Endothelial cell of umbilical vein (primary cell): ENCODE measurements at regions not wholly inside any gene's neighbourhood (a gene's known extent, or its start where the extent isn't known, plus 50 kb on each side); places are given as distances from the start of the nearest gene placed in this dataset.

Experiments used
- BruUV-seq: library from RNA; stranded (reverse); fragments of 400-500 nt; replicated peaks from 2 replicates; lab custom pipeline; 2021; lab: Mats Ljungman, UMichigan
- CTCF ChIA-PET: fragments of 300-600, 350-600 bp; sonication (Branson Sonifier 250); formaldehyde crosslinking; loops from one replicate; lab custom pipeline; 2021; ENCODE audit warnings: antibody characterized with exemption, inconsistent platforms; lab: Charles Lee
- POLR2A ChIA-PET: fragments of 300-600, 350-600 bp; sonication (Branson Sonifier 250); formaldehyde crosslinking; loops from one replicate; lab custom pipeline; 2021; ENCODE audit warnings: antibody characterized with exemption, inconsistent platforms; lab: Charles Lee
- DNase-seq: peaks from one replicate; pipeline ENCODE4 v3.0.0-alpha.2; 2011; ENCODE audit warnings: low read depth, low spot score
- FAIRE-seq: peaks from 2 replicates; lab custom pipeline; 2011; peaks lifted over from hg19 to GRCh38; lab: Jason Lieb, UNC
- H2AFZ ChIP-seq: 2 replicates; pipeline ENCODE4 v1.6.0; 2012; ENCODE audit warnings: low read depth, low read length, control low read depth, inconsistent platforms
- H3K27ac ChIP-seq: 2 replicates; pipeline ENCODE4 v1.5.1; 2011; ENCODE audit warnings: low read depth, mild to moderate bottlenecking, control low read depth, low read length, moderate library complexity; ENCODE audit not compliant: insufficient read depth
- H3K27me3 ChIP-seq, 2 experiments: 2 replicates each; pipeline versions ENCODE4 v1.6.0 to v1.6.1; 2011; ENCODE audit warnings: low read length in 2 of 2, mixed read lengths in 1 of 2; ENCODE audit not compliant: control insufficient read depth in 2 of 2, insufficient read depth in 2 of 2
- H3K36me3 ChIP-seq, 2 experiments: 2 replicates in 1 of 2; 3 replicates in 1 of 2; pipeline ENCODE4 v1.5.1; 2011; ENCODE audit warnings: low read length in 2 of 2, mild to moderate bottlenecking in 1 of 2, moderate library complexity in 1 of 2; ENCODE audit not compliant: control insufficient read depth in 2 of 2, insufficient read depth in 2 of 2; ENCODE audit errors: extremely low read depth in 1 of 2
- H3K4me1 ChIP-seq: 3 replicates; pipeline ENCODE4 v1.5.1; 2011; ENCODE audit warnings: mild to moderate bottlenecking, low read length; ENCODE audit not compliant: control insufficient read depth, insufficient read depth; ENCODE audit errors: extremely low read depth
- H3K4me2 ChIP-seq: 2 replicates; pipeline ENCODE4 v1.6.1; 2011; ENCODE audit warnings: low read length, control low read depth, mixed read lengths; ENCODE audit not compliant: insufficient read depth
- H3K4me3 ChIP-seq, 3 experiments: fragments of 200-600 bp in 1 of 3; sonication (generic), shearing (Covaris generic) in 1 of 3; replicated peaks in 1 of 3; 2 replicates each; pipeline ENCODE4 v1.5.1; 2011 to 2016; ENCODE audit warnings: control low read depth in 3 of 3, low read length in 3 of 3, mild to moderate bottlenecking in 2 of 3, inconsistent platforms in 1 of 3, low read depth in 1 of 3, moderate library complexity in 1 of 3; ENCODE audit not compliant: insufficient read depth in 1 of 3
- H3K79me2 ChIP-seq: 2 replicates; pipeline ENCODE4 v1.6.0; 2012; ENCODE audit warnings: low read length, inconsistent platforms; ENCODE audit not compliant: control insufficient read depth, insufficient read depth
- H3K9ac ChIP-seq: replicated peaks from 2 replicates; pipeline ENCODE3; 2011; ENCODE audit warnings: low read length, control low read depth; ENCODE audit not compliant: insufficient read depth; ENCODE audit errors: extremely low read depth
- H3K9me1 ChIP-seq: replicated peaks from 3 replicates; pipeline ENCODE4 v1.6.0; 2011; ENCODE audit warnings: mild to moderate bottlenecking, low read length; ENCODE audit not compliant: control insufficient read depth, insufficient read depth; ENCODE audit errors: extremely low read depth
- H3K9me3 ChIP-seq: replicated peaks from 2 replicates; pipeline ENCODE4 v1.5.1; 2012; ENCODE audit warnings: low read length, inconsistent platforms; ENCODE audit not compliant: control insufficient read depth, insufficient read depth
- H4K20me1 ChIP-seq: replicated peaks from 2 replicates; pipeline ENCODE3; 2011; ENCODE audit warnings: mild to moderate bottlenecking, low read length; ENCODE audit not compliant: control insufficient read depth, insufficient read depth; ENCODE audit errors: extremely low read depth
- JUN ChIP-seq: IDR thresholded peaks from 2 replicates; pipeline ENCODE4 v1.6.1; 2011; ENCODE audit warnings: borderline replicate concordance, low read depth; ENCODE audit not compliant: insufficient read length, insufficient read depth
- dilution Hi-C: fragments of 300-500 bp; cut with MboI; formaldehyde crosslinking; loops from one replicate; pipeline ENCODE4 v1.15.0; 2019; ENCODE audit warnings: low sequenced_read_pairs; ENCODE audit not compliant: extremely low pct_ligation_motif_present
- intact Hi-C: fragments of 100-400 bp; cut with micrococcal nuclease; formaldehyde crosslinking; loops from one replicate; pipeline ENCODE4 v1.10.0; 2022
- TF ChIP-seq, protein P1 (sequence below), 2 donors: IDR thresholded peaks; 1 replicate in 1 of 2; 2 replicates in 1 of 2; pipeline ENCODE4 v1.5.1; 2011; ENCODE audit warnings: low read length in 2 of 2, mild to moderate bottlenecking in 2 of 2, moderate library complexity in 2 of 2, control low read depth in 1 of 2, inconsistent platforms in 1 of 2, low read depth in 1 of 2; ENCODE audit not compliant: insufficient read depth in 1 of 2; ENCODE audit errors: extremely low read depth in 1 of 2

DNA sequence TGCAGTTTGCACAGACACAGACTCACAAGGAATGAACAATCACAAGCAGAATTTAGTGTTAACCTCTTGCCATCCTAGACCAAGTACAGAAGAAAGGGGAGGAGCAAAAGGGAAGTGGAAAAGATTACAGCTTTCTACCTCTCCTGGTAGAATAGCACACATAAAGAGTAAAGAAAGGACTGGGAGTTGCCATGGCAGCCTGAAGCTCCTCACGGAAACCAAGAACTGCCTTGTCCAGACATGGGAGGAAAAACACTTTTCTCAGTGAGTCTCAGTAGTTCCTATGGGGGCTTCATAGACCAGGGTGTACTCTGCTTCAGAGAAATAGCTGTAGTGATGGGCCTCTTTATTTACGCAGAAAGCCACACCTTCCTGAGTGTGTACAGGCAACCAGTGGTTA is 114.7 kb upstream of the GAP43 start:
- Histone ChIP-seq H3K36me3 (no peaks in the 10 kb centered on the region), H3K4me2 (no peak overlapping the region), H3K9me1 (no peaks in the 10 kb centered on the region), H2AFZ (no peak overlapping the region), H3K27ac (no peak overlapping the region), H3K9ac (no peak overlapping the region), H3K4me1 (peaks cover 12% of the 10 kb centered on the region), H3K9me3 (no peaks in the 10 kb centered on the region), H3K79me2 (no peaks in the 10 kb centered on the region), H4K20me1 (no peaks in the 10 kb centered on the region), H3K27me3 (peaks cover 10 to 12% of the 10 kb centered on the region in 2 experiments), H3K4me3 (no peak overlapping the region)
- CTCF ChIA-PET = no interaction called here
- TF ChIP-seq, protein P1, sequence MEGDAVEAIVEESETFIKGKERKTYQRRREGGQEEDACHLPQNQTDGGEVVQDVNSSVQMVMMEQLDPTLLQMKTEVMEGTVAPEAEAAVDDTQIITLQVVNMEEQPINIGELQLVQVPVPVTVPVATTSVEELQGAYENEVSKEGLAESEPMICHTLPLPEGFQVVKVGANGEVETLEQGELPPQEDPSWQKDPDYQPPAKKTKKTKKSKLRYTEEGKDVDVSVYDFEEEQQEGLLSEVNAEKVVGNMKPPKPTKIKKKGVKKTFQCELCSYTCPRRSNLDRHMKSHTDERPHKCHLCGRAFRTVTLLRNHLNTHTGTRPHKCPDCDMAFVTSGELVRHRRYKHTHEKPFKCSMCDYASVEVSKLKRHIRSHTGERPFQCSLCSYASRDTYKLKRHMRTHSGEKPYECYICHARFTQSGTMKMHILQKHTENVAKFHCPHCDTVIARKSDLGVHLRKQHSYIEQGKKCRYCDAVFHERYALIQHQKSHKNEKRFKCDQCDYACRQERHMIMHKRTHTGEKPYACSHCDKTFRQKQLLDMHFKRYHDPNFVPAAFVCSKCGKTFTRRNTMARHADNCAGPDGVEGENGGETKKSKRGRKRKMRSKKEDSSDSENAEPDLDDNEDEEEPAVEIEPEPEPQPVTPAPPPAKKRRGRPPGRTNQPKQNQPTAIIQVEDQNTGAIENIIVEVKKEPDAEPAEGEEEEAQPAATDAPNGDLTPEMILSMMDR (IDR thresholded peaks at IDR 0.05; ENCODE audit: extremely low read depth in 1 of 2, insufficient read depth in 1 of 2, low read depth in 1 of 2, low read length in 2 of 2) = no peak
- BruUV-seq = no TSS peak
- intact Hi-C loops = no loop called here
- dilution Hi-C loops = no loop called here
- POLR2A ChIA-PET = no interaction called here
- FAIRE-seq (no peak), DNase-seq (no peak)

- Histone ChIP-seq H3K4me1 (peaks cover 12% of the 10 kb centered on the region), H3K36me3 (no peaks in the 10 kb centered on the region), H4K20me1 (no peaks in the 10 kb centered on the region), H3K4me3 (peak overlapping the region; percentile 41 to 83 (median 66)), H3K4me2 (peak overlapping the region; percentile 96), H3K27me3 (peaks cover 10 to 12% of the 10 kb centered on the region in 2 experiments), H3K9me3 (no peaks in the 10 kb centered on the region), H3K9ac (peak overlapping the region; percentile 71), H3K79me2 (no peaks in the 10 kb centered on the region), H3K9me1 (no peaks in the 10 kb centered on the region), H2AFZ (peak overlapping the region; percentile 93), H3K27ac (peak overlapping the region; percentile 66)
- dilution Hi-C loops (no loop called here), intact Hi-C loops (loop anchor here (1.0 to 10.0 kb wide), 3 partner anchors 11 to 272 kb away; no protein-coding TSS in a partner anchor)
- ChIA-PET POLR2A (no interaction called here), CTCF (interaction anchor here (1.6 to 3.4 kb wide), 2 partner anchors 10 to 11 kb away, joined by 6 to 7 read pairs; no protein-coding TSS in a partner anchor)
- FAIRE-seq (peak; percentile 83), DNase-seq (peak; percentile 61)
- TSS peak; percentile 40 for BruUV-seq
- peak; percentile 62 for TF ChIP-seq JUN
- TF ChIP-seq, protein P1 (IDR thresholded peaks at IDR 0.05; ENCODE audit: extremely low read depth in 1 of 2, insufficient read depth in 1 of 2, low read depth in 1 of 2, low read length in 2 of 2) = no peak
Observed at GRCh38 chr3:115512565-115513415, 110.5 kb upstream of the GAP43 start.
